GM19468 (cell line): ENCODE measurements at regions not wholly inside any gene's neighbourhood (a gene's known extent, or its start where the extent isn't known, plus 50 kb on each side); places are given as distances from the start of the nearest gene placed in this dataset.
"Not testable (repeated sequence)": the region's sequence is repeated elsewhere in the genome, so short reads cannot be mapped to it uniquely, and the experiment has no call there.

Experiments
- ATAC-seq: cut with Tn5 transposase; IDR thresholded peaks from one replicate; pipeline ENCODE4 v1.9.1; 2021; ENCODE audit warnings: mild to moderate bottlenecking, moderate library complexity, moderate number of reproducible peaks; ENCODE audit not compliant: unreplicated experiment; ENCODE audit errors: extremely low read depth

DNA sequence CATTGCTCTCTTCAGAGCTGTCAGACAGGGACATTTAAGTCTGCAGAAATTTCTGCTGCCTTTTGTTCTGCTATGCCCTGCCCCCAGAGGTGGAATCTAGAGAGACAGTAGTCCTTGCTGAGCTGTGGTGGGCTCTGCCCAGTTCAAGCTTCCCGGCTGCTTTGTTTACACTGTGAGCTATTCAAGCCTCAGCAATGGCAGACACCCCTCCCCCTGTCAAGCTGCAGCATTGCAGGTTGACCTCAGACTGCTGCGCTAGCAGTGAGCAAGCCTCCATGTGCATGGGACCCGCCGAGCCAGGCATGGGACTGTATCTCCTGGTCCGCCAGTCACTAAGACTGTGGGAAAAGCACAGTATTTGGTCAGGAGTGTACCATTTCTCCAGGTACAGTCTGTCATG is 53.6 kb upstream of the MAPK10 start:
- ATAC-seq, result not testable (repeated sequence)

DNA sequence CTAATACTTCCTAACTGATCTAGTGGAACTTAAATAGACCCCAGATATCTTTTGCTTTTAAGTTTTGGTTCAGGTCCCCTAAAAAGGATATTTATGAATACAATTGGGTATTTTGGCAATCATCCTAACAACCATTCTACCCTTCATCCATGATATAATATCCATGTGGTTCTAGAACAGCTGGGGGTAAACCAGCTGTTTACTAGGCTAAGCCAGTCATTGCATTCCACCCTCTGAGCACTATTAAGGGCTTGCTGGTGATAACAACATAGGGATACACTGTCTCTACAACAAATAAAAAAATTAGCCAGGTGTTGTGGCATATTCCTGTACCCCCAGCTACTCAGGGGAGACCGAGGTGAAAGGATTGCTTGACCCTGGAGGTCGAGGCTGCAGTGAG is 54.8 kb upstream of the MAPK10 start:
- ATAC-seq, result no peak

DNA sequence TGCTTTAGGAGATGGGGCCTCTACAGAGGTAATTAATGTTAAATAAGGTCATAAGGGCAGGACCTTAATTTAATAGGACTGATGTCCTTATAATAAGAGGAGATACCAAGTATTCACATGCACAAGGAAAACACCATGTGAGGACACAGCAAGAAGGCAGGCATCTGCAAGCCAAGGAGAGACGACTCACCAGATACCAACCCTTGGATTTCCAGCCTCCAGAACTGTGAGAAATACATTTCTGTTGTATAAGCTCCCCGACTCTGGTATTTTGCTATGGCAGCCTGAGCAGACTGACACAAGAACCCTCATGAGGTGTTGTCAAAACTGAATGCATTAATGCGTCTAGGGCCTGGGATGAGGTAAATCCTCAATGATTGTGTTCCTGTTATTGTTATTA is 56.2 kb upstream of the MAPK10 start:
- ATAC-seq, result no peak

DNA sequence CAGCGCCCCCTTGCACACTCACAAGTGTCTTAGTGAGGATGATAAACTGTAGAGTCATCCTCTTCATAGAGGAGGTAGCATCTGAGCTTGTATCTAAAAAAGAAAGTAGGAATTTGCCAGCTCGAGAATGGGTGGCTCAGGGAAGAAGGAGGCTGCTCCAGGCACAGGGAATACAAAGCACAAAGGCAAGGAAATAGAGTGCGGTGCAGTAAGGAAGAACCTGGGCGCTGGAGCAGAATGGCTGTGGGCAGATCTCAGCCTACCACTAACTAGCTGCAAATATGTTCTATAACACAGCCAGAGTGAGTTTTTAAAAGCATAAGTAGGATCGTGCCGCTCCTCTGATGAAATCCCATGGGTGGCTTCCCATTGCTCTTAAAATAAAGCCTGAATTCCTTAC is 61.6 kb upstream of the MAPK10 start:
- no peak for ATAC-seq

DNA sequence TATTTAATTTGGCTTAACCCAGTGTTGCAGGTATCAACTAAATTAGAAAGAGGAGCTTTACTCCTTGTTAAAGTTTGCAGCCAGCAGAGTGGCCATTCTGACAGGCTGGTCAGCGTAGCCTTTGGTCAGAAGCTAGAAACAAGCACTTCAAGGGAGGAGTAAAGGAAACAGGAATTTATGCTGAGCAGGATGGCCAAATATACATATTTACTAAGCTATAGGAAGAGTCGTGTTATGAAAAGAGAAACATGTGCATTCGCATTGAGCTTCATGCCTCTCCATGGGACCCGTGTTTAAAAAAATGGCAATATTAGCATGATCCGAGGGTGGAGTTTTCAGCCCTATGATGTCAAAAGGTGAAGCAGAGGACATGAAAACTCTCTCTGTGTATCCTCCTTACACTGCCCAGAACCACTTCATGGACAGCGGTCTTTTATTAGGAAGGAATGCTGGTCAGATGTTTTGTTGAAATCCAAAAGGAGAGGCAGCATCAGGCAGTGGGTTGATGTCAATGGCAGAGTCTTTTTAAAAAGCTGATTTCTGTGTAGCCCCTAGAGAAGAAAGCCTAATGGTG is 71.8 kb upstream of the MAPK10 start:
- ATAC-seq, result no peak

DNA sequence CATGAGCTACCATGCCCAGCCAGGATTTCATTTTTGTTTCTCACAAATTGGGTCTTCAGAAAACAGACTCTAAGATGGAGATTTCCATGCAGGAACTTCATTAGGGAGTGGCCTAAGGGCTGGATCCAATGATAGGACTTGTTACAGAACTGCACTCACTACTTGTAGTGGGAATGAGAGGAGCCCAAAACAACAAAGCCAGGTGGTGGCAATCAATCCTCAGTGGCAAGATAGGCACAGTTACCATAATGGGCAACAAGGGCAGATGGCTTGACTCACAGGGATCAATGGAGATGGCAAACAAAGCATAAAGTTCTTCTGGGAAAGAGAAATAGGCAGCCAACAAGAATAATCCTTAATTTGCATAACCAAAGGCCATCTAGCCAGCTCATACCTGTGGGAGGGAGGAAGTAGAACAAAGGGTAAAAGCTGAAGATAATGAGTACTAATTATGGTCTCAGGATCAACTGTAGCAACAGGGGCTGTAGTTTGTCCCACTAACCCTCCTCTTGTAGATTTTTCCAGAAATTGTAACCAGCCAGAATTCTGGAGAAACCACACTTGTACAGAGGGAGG is 72.8 kb upstream of the MAPK10 start:
- no peak for ATAC-seq

DNA sequence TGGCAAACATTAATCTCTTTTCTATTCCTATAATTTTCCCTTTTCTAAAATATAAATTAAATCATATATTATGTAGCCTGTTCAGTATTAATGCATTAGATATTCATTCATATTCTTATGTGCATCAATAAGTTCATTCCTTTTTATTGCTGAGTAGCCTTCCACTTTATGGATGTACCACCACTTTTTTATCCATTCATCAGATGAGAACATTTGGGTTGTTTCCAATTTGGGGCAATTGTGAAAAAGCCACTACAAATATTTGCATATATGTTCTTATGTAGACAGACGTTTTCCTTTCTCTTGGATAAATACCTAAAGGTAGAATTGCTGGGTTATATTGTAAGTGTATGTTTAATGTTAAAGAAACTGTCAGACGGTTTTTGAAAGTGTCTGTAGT is 79.4 kb upstream of the MAPK10 start:
- no peak for ATAC-seq

DNA sequence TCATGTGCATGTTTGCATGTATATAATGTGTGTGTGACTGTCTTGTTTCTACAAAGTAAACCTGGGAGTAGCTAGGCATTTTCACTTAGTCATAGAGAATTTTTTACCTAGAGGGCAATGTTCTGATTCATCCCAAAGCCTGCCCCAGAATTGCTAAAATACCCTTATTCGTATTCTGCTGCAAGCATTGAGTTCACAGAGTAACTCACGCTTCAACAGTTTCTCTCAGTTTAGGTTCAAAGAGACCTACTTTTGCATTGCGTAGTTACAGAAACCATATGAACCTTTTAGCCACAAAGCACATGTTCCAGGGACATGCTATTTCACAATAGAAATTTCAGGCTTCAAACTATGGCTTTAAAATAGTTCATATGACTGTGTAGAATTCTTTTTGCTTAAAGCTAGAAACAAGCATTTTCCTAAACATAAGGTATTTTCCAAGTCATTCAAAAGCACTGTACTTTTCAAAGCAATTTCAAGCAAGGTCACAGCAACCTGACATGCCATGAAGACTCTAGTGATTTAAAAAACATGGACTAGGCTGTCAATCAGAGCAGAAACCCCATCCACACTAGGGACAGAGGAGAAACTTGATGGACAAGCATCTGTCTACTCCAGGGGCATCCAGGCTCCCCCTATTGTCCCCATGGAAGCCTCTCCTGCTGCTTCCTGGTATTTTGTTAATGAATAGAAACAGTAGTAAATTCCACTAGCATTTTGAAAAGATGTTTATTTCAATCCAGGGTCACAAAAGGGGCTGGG is 81.5 kb upstream of the MAPK10 start:
- peak; percentile 14 for ATAC-seq

DNA sequence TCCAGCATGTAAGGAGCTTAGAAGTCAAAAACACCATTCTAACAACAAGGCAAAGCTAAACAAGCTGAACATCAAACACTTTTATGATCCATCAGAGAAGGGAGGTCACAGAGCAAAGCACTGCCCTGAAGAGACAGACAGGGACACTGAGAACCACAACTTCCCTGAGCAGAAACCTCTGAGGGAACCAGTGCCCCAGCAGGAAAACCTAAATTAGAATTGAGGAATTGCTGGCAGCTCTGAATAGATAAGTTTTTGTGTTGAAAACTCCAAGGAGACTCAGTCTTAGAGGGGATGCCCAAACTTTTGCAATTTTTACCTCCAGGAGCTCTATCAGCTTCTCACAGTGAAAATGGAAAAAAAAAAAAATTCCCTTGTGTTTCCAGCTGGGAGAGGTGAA is 83.0 kb upstream of the MAPK10 start:
- no peak for ATAC-seq

DNA sequence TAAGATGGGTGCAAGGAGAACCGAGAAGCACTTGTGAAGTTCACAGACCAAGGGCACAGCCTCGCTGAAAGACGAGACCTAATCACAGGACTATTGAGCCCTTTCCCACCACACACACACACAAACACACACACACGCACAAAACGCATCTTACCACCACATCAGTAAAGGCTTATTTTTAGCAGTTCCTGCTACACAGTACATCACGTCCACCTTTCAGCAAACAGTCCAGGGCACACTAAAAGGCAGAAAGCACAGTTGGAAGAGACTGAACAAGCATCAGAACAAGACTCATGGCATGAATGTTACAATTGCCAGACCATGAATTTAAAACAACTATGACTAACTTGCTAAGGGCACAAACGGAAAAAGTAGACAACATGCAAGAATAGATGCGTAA is 83.6 kb upstream of the MAPK10 start:
- ATAC-seq, result no peak

DNA sequence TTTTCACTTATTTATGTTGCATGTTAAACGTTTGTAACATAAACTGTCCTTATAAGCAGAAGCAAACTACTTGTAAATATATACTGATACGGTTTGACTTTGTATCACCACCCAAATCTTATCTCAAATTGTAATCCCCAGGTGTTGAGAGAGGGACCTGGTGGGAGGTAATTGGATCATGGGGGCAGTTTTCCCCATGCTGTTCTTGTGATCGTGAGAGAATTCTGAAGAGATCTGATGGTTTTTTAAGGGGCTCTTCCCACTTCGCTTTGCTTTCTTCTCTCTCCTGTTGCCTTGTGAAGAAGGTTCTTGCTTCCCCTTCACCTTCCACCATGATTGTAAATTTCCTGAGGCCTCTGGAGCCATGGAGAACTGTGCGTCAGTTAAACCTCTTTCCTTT is 87.1 kb upstream of the MAPK10 start:
- ATAC-seq, result no peak

DNA sequence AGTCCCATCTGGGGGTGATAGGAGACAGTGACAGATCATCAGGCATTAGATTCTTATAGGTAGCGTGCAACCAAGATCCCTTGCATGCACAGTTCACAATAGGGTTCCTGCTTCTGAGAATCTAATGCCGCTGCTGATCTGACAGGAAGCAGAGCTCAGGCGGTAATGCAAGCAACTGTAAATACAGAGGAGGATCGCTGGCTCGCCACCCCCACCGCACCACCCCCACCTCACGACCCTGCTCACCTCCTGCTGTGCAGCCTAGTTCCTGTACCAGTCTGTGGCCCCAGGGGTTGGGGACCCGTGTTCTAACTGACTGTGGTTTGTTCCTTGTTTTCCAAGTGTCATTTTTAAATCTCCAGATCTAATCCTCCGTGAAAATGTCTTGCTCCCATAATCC is 89.0 kb upstream of the MAPK10 start:
- ATAC-seq, result no peak

DNA sequence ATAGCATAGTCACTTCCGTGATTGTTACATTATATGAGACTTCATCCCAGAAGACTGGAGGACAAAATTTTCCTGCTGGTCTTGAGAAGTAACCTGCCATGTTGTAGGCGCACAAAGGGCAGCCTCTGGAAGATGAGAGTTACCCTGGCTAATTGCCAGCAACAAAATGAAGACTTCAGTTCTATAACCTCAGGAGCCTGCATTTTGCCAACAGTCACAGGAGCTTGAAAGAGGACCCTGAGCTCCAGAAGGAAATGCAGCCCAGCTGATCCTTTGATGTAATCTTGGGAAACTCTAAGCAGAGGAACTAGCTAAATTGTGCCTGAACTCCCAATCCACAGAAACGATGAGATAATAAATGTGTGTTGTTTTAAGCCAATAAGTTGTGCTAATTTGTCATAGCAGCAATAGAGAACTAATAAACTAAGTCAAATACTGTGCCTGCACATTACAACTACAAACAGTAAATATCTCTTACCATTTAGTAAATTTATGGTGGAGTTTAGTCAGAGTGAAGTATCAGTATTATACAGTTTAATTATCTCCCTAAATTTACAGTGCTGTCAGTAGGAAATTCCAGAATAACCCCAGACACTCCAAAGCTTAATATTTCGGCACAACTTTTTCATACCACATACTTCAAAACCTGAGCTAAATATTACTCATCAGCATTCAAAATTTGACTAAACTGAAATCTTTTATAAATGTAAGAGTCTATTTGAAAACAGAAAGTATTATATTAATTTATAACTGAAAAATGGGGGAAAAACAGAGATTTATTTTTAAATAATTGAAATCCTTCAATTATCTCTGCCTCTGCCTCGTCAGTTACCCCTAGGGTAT is 90.1 kb upstream of the MAPK10 start:
- ATAC-seq, result no peak

DNA sequence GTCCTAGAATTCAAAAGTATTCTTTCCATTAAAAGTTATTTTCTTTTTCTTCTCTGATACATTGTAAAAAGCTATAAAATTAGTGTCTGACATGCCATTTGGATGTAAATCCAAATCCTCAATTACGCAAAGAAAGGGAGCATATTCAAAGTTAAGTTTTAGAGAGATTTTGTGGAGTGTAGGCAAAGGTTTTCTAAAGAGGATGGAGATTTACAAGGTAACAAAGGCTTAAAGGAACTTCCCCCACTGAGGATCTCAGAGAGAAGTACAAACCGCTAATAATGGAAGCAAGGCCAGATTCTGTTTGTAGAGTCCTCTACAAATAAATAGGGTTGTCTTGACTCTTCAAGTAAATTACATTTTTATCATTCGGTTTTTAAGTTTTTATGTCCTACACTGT is 91.0 kb upstream of the MAPK10 start:
- ATAC-seq, result no peak

DNA sequence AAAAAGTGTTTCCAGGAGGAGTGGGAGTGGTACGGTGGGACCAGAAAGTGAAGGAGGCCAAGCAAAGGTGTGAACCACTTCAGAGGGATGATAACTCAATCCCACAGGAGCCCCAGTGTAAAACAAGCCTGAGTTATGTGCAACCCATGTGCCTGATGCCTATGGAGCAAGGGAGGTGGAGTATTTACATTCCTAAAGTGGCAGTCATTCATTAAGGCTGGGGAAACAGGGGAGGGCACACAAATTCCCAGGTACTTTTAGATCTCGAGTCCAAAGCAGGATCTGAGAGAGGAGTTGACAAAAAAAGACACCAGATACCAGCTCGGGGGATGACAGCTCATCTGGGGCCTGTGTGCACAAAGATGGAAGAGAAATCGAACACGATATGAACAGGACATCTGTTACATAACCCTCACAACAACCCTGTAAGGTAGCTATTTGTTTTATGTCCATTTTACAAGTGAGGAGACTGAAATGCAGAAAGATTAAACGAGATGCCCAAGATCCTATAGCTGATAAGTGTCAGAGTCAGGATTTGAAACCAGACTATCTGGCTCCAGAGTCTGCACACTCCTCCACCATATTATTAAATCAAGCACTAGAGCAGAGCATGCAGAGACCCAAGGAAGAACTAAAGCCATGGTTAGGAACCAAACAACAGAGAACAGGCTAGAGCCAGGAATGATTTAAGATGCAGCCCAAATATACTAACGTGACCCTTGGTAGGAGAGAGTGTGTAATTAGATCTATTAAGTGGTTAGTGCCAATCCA is 91.9 kb upstream of the MAPK10 start:
- ATAC-seq, result no peak

DNA sequence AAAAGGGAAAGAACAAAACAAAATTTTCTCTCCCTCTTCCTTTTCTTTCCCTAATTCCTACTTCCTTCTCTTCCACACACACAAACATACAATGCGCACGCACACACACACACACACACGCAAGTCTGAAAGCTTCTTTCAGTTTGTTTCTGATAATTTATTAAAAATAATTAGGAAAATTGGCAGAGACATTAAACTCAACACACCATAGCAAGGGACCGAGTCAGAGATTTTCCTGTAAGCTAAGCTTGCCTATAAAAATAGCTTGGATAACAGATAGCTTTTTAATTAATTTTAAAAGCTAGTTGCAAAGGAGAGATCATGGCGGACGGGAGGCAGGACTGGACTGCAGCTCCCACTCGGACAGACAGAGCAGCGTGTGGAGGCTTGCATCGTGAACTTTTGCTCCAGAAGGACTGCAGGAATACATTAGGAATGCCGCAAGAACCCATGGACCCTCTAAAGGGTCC is 92.6 kb upstream of the MAPK10 start:
- ATAC-seq, result no peak

DNA sequence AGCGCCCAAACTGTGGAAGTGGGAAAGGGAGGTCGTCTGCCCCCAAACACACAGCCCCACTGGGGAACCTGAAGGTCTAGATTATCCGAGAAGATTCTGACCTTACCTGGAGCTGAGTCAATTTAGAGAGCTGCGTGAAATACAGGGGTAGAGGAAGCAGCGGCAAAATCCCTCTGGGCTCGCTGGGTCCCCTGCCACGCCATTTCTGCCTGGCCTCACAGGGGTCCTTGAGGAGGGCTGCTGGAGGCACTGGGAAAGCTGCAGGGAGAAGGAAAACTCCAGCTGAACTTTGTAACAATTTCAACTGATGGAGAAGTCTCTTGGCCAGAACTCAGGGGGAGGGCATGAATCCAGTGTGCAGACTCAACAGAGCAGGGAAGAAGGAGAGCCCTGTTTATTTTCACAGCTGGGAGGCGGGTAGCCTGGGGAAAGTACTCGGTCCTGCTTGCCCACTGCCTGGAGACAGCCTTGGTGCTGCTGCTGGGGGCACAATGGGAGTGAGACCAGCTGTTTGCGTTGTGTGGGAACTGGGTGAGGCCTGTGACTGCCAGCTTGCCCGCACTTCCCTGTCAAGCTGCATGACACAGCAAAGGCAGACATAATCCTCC is 93.2 kb upstream of the MAPK10 start:
- ATAC-seq, result no peak

DNA sequence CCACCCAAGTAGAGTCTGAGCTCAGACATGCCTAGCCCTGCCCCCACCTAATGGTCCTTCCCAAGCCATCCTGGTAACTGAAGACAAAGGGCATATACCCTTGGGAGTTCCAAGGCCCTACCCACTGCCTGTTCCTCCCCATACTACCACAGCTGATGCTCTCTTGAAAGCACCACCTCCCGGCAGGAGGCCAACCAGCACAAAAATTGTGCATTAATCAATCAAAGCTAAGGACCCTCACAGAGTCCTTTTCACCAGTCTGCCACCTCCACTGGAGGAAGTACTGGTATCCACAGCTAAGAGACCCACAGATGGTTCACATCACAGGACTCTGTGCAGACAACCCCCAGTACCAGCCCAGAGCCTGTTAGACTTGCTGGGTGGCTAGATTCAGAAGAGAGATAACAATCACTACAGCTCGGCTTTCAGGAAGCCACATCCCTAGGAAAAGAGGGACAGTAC is 93.8 kb upstream of the MAPK10 start:
- not testable (repeated sequence) for ATAC-seq

DNA sequence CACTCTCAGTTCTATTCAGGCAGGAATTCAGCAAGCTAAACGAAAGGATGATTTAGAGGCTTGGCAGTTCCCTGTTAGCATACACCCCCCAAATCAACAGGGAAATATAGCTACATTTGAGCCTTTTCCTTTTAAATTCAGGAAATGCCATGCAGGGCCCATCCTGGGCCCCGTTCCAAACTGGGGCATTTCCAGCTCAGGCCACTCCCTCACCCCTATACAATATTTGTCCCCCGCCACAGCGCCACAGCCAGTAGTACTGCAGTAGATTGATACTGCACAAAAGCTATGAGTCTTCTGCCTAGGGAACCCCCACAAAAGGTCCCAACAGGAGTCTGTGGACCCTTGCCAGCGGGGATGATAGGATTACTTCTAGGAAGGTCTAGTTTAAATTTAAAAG is 102.0 kb upstream of the MAPK10 start:
- ATAC-seq, result no peak
